ENCODE measurements at regions not wholly inside any gene's neighbourhood (a gene's known extent, or its start where the extent isn't known, plus 50 kb on each side); places are given as distances from the start of the nearest gene placed in this dataset.
"Not testable (repeated sequence)": the region's sequence is repeated elsewhere in the genome, so short reads cannot be mapped to it uniquely, and the experiment has no call there.

- no peak for DNase-seq (ENCODE audit: low read depth, low spot score)
These were observed 108.4 kb upstream of the MAP3K7 start for GRCh38 chr6:90695316-90695715.

GRCh38 chr6:90694802-90695201, 107.9 kb upstream of the MAP3K7 start:
- DNase-seq (ENCODE audit: low read depth, low spot score) = no peak

GRCh38 chr6:90691823-90692222, 105.0 kb upstream of the MAP3K7 start:
- DNase-seq (ENCODE audit: low read depth, low spot score) = no peak

- no peak for DNase-seq (ENCODE audit: low read depth, low spot score)
These were observed 102.3 kb upstream of the MAP3K7 start for GRCh38 chr6:90689172-90689571.

- DNase-seq (ENCODE audit: low read depth, low spot score) = no peak
These were observed 101.0 kb upstream of the MAP3K7 start for GRCh38 chr6:90687775-90688380.

- DNase-seq (ENCODE audit: low read depth, low spot score) = no peak
These were observed 95.0 kb upstream of the MAP3K7 start for GRCh38 chr6:90681863-90682262.

GRCh38 chr6:90678049-90678779, 91.3 kb upstream of the MAP3K7 start:
- DNase-seq (ENCODE audit: low read depth, low spot score) = no peak

GRCh38 chr6:90677440-90677839, 90.6 kb upstream of the MAP3K7 start:
- no peak for DNase-seq (ENCODE audit: low read depth, low spot score)

GRCh38 chr6:90676516-90677300, 89.8 kb upstream of the MAP3K7 start:
- no peak for DNase-seq (ENCODE audit: low read depth, low spot score)

- DNase-seq (ENCODE audit: low read depth, low spot score) = not testable (repeated sequence)
These were observed 88.2 kb upstream of the MAP3K7 start for GRCh38 chr6:90675107-90675506.

GRCh38 chr6:90674077-90674476, 87.2 kb upstream of the MAP3K7 start:
- DNase-seq (ENCODE audit: low read depth, low spot score) = not testable (repeated sequence)

- no peak for DNase-seq (ENCODE audit: low read depth, low spot score)
These were observed 83.0 kb upstream of the MAP3K7 start for GRCh38 chr6:90669846-90670245.

- DNase-seq (ENCODE audit: low read depth, low spot score) = no peak
These were observed 82.5 kb upstream of the MAP3K7 start for GRCh38 chr6:90669420-90669819.

GRCh38 chr6:90668141-90668540, 81.3 kb upstream of the MAP3K7 start:
- DNase-seq (ENCODE audit: low read depth, low spot score) = no peak

GRCh38 chr6:90663873-90664272, 77.0 kb upstream of the MAP3K7 start:
- DNase-seq (ENCODE audit: low read depth, low spot score) = no peak

GRCh38 chr6:90663106-90663505, 76.2 kb upstream of the MAP3K7 start:
- no peak for DNase-seq (ENCODE audit: low read depth, low spot score)

- DNase-seq (ENCODE audit: low read depth, low spot score) = no peak
These were observed 74.1 kb upstream of the MAP3K7 start for GRCh38 chr6:90660931-90661330.

- no peak for DNase-seq (ENCODE audit: low read depth, low spot score)
These were observed 71.6 kb upstream of the MAP3K7 start for GRCh38 chr6:90658497-90658896.

- no peak for DNase-seq (ENCODE audit: low read depth, low spot score)
These were observed 69.5 kb upstream of the MAP3K7 start for GRCh38 chr6:90656325-90656724.

- DNase-seq (ENCODE audit: low read depth, low spot score) = no peak
These were observed 67.9 kb upstream of the MAP3K7 start for GRCh38 chr6:90654806-90655205.

GRCh38 chr6:90654166-90654565, 67.3 kb upstream of the MAP3K7 start:
- DNase-seq (ENCODE audit: low read depth, low spot score) = no peak

GRCh38 chr6:90653750-90654149, 66.9 kb upstream of the MAP3K7 start:
- no peak for DNase-seq (ENCODE audit: low read depth, low spot score)
